KMS-11 (cell line): ENCODE measurements at regions not wholly inside any gene's neighbourhood (a gene's known extent, or its start where the extent isn't known, plus 50 kb on each side); places are given as distances from the start of the nearest gene placed in this dataset.

Experiments
- H2AFZ ChIP-seq: fragments of 200-600 bp; sonication (generic); 2 replicates; pipeline ENCODE4 v1.6.1; 2016; ENCODE audit warnings: antibody characterized with exemption, mixed run types, low read depth
- H3K27ac ChIP-seq: fragments of 200-600 bp; sonication (generic); 2 replicates; pipeline ENCODE4 v1.6.1; 2016; ENCODE audit warnings: mild to moderate bottlenecking, mixed run types
- H3K27me3 ChIP-seq: fragments of 200-600 bp; sonication (generic); 2 replicates; pipeline ENCODE4 v1.6.1; 2017; ENCODE audit warnings: mild to moderate bottlenecking, low read depth, mixed run types, moderate library complexity; ENCODE audit not compliant: insufficient read depth
- H3K36me3 ChIP-seq: fragments of 200-600 bp; sonication (generic); 2 replicates; pipeline ENCODE4 v1.6.1; 2017; ENCODE audit warnings: mild to moderate bottlenecking, mixed run types; ENCODE audit not compliant: insufficient read depth
- H3K4me1 ChIP-seq: fragments of 200-600 bp; sonication (generic); 2 replicates; pipeline ENCODE4 v1.6.1; 2016; ENCODE audit warnings: mild to moderate bottlenecking, low read depth, mixed run types; ENCODE audit not compliant: poor library complexity, severe bottlenecking
- H3K4me2 ChIP-seq: fragments of 200-600 bp; sonication (generic); 2 replicates; pipeline ENCODE4 v1.7.0; 2016; ENCODE audit warnings: mild to moderate bottlenecking, mixed run types
- H3K4me3 ChIP-seq: fragments of 200-600 bp; sonication (generic); IDR thresholded peaks from 2 replicates; pipeline ENCODE4 v1.6.1; 2017; ENCODE audit warnings: low read depth, low read length, mixed read lengths; ENCODE audit not compliant: insufficient read depth
- H3K79me2 ChIP-seq: fragments of 200-600 bp; sonication (generic); 2 replicates; pipeline ENCODE4 v1.6.1; 2016; ENCODE audit warnings: low read depth, mixed run types; ENCODE audit not compliant: insufficient read depth
- H3K9ac ChIP-seq: fragments of 200-600 bp; sonication (generic); 2 replicates; pipeline ENCODE4 v1.6.1; 2016; ENCODE audit warnings: mild to moderate bottlenecking, mixed run types
- H4K20me1 ChIP-seq: fragments of 200-600 bp; sonication (generic); 2 replicates; pipeline ENCODE4 v1.6.1; 2016; ENCODE audit warnings: mild to moderate bottlenecking, mixed run types; ENCODE audit not compliant: insufficient read depth
- CTCF ChIP-seq: fragments of 200-600 bp; sonication (generic); conservative IDR thresholded peaks from 2 replicates; pipeline ENCODE4 v1.6.1; 2017; ENCODE audit warnings: low read depth, mild to moderate bottlenecking, antibody characterized with exemption, low read length, moderate library complexity, mixed read lengths

- no peak overlapping the region for H3K27ac ChIP-seq
- H2AFZ ChIP-seq: no peak overlapping the region
- H3K4me3 ChIP-seq: no peak overlapping the region
- H3K4me2 ChIP-seq: no peak overlapping the region
- no peaks in the 10 kb centered on the region for H4K20me1 ChIP-seq
- no peaks in the 10 kb centered on the region for H3K27me3 ChIP-seq
- TF ChIP-seq CTCF: no peak
- H3K4me1 ChIP-seq: no peaks in the 10 kb centered on the region
- no peaks in the 10 kb centered on the region for H3K36me3 ChIP-seq
- no peaks in the 10 kb centered on the region for H3K79me2 ChIP-seq
- no peak overlapping the region for H3K9ac ChIP-seq
Observed at GRCh38 chr5:7047511-7048261, 334.5 kb downstream of the TENT4A start.

GRCh38 chr5:7050986-7051385, 337.8 kb downstream of the TENT4A start:
- H3K36me3 ChIP-seq: no peaks in the 10 kb centered on the region
- no peaks in the 10 kb centered on the region for H3K4me1 ChIP-seq
- no peak overlapping the region for H2AFZ ChIP-seq
- H3K27me3 ChIP-seq: no peaks in the 10 kb centered on the region
- no peak overlapping the region for H3K27ac ChIP-seq
- no peak overlapping the region for H3K4me2 ChIP-seq
- no peak overlapping the region for H3K4me3 ChIP-seq
- TF ChIP-seq CTCF: no peak
- H3K79me2 ChIP-seq: no peaks in the 10 kb centered on the region
- no peaks in the 10 kb centered on the region for H4K20me1 ChIP-seq
- H3K9ac ChIP-seq: no peak overlapping the region

- Histone ChIP-seq H2AFZ (no peak overlapping the region), H3K9ac (no peak overlapping the region), H3K79me2 (no peaks in the 10 kb centered on the region), H3K27me3 (no peaks in the 10 kb centered on the region), H3K4me3 (no peak overlapping the region), H3K36me3 (no peaks in the 10 kb centered on the region), H4K20me1 (no peaks in the 10 kb centered on the region), H3K4me2 (no peak overlapping the region), H3K4me1 (no peaks in the 10 kb centered on the region), H3K27ac (no peak overlapping the region)
- no peak for TF ChIP-seq CTCF
Observed at GRCh38 chr5:7053125-7053524, 339.9 kb downstream of the TENT4A start.

GRCh38 chr5:7053528-7054209, 340.4 kb downstream of the TENT4A start:
- no peak overlapping the region for H3K4me3 ChIP-seq
- H3K79me2 ChIP-seq: no peaks in the 10 kb centered on the region
- no peak overlapping the region for H2AFZ ChIP-seq
- H3K4me2 ChIP-seq: no peak overlapping the region
- H4K20me1 ChIP-seq: no peaks in the 10 kb centered on the region
- no peak overlapping the region for H3K27ac ChIP-seq
- H3K4me1 ChIP-seq: no peaks in the 10 kb centered on the region
- no peaks in the 10 kb centered on the region for H3K36me3 ChIP-seq
- H3K9ac ChIP-seq: no peak overlapping the region
- no peaks in the 10 kb centered on the region for H3K27me3 ChIP-seq
- TF ChIP-seq CTCF: no peak
